Fibroblast of skin of abdomen (primary cell): ENCODE measurements at regions not wholly inside any gene's neighbourhood (a gene's known extent, or its start where the extent isn't known, plus 50 kb on each side); places are given as distances from the start of the nearest gene placed in this dataset.
"Not testable (repeated sequence)": the region's sequence is repeated elsewhere in the genome, so short reads cannot be mapped to it uniquely, and the experiment has no call there.

ENCODE experiments used
- DNase-seq: peaks from one replicate; pipeline ENCODE4 v3.0.0-alpha.2; 2013

GRCh38 chr3:27661797-27662196 is 60.3 kb downstream of the EOMES start:
- DNase-seq, result no peak

DNA sequence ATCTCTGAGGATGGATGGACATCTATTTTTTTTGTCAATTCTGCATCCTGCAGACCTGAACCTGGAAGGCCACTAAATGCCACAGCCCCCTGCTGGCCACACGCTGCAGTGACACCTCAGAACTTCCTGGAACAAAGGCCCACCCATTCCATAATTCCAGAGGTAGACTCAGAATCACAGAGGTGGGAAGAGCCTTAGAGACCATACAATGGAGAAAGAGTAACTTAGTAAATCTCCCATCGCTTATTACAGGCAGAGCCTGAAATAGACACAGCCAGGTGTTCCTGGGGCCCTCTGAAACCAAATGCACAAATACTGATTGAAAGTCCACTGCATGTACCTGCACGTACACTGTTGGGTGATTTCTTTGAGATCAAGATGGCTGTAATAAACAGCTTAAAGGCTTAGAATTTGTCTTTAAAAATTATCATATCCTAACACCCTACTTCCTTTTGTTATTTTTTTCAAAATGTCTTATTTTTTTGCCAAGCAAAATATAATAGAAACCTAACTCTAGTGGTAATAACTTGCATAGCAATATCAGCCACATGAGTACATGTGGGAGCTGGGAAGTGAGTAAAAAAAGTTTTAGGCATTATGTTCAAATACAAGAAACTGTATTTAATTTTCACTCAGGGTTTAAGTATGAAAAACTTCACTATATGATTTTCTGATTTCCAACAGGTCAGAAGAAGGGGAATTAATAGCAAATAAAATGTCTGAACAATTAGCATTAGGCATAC is 62.7 kb downstream of the EOMES start:
- peak; percentile 48 for DNase-seq

DNA sequence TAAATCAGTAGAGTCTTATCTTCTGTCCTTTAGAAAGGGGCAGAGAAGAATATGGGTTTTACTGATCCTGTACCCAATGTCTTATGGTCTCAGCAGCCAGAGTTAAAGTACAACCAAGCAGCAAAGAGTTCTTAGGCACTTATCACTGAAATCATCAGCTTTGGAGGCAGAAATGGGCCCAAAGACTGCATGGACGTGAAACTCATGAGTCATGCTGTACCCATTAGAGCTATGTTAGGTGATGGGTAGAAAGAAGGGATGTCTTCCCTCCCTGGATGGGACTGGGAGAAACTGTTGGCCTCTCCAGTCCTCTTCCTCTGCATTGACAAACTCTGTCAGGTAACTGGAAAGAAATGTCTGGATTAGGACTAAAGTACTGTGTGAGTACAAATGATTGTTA is 63.4 kb downstream of the EOMES start:
- no peak for DNase-seq

DNA sequence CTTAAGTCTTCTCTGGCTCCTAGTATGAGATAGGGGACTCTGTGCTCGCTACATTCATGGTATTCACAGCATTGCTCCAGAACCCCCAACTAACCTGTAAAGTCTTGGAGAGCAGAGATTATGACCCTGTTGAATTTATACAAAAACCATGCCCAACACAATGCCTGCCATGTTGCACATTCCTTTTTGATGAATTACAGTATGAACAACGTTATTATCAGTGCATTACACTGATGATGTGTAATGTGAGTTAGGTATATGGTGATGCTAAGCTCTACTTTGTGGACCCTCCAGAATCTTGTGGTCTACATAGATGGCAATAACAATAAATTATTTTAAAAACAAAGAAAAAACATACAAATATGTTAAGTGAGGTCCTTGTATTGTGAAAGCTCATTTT is 64.3 kb downstream of the EOMES start:
- DNase-seq, result no peak

DNA sequence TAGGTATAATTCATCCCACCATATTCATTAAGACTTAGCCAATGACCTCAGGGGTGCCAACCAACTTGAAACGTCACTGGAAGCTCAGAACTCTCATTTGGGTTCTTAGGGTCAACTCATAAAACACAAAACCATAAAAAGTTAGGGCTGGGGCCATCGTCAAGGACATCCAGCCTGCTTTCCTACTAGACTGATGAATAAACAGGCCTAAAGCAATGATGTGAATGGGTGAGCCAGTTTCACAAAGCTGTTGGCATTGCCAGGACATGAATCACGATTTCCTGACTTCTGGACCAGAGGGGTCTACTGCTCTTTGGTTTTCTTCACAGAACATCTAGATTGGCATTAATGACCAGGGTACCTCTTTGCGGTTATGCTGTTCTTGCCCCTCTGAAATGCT is 64.7 kb downstream of the EOMES start:
- DNase-seq, result no peak

DNA sequence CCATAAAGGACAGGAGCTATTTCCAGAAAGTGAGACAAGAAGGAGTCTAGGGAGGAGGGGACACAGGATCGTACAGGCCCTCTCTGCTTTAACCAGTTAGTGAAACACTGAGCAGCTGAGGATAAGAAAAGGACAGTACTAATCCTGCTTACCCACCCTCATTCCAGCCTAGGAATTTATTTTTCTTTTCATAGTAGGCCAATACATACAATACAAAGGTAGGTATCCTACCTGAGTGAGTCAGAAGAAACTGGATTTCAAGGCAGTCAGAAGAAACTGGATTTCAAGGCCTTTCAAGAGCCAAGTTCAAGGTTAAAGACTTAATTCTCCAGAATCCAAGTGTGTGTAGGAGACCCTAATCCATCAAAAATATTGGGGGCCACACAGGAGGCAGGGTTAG is 65.3 kb downstream of the EOMES start:
- DNase-seq, result no peak

DNA sequence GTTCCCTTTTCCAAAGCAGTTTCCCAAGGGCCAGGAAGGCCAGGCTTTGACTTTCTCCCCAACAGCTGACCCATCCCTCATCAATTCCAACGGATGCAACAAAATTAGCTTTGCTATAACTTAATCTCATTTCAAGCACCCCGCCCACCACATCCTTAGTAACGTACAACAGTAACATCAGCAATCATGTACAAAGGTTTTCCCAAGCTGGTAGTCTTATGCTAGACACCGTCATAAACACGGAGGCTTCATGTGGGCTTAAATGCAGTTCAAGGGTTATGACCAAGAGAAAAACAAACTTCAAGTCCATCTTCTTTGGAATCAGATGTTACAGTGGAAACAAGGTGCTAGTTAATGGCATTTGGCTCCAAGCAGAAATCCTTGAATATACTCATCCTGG is 66.6 kb downstream of the EOMES start:
- DNase-seq, result no peak

DNA sequence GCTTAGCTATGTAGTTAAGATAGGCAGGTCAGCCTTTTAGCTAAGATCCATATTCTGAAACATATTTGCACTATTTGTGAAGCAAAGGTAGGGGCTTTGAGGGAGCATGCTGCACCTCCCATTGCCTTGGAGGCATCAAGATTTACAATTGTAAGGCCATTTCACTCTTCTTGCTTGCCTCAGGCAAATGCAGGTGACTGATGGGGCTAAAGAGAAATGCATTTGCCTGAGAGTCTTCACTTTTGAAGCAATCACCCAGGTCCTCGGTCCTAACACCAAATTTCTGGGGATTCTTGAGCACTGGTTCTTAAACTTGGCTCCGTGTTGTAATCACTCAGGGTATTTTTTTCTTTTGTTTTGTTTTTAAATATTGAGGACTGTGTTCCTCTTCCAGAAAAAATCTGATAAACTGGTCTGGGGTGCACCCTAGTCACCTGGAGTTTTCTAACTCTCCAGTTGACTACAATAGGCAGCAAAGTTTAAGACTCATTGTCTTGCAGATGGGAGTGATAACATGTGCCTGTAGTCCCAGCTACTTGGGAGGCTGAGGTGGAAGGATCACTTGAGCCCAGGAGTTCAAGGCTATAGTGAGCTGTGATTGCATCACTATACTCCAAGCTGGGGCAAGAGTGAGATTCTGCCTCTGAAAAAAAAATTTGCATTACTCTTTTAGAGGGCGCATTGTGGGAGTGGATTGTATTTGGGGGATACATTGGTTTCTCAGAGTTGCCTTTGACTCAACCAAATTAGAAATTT is 68.1 kb downstream of the EOMES start:
- no peak for DNase-seq

DNA sequence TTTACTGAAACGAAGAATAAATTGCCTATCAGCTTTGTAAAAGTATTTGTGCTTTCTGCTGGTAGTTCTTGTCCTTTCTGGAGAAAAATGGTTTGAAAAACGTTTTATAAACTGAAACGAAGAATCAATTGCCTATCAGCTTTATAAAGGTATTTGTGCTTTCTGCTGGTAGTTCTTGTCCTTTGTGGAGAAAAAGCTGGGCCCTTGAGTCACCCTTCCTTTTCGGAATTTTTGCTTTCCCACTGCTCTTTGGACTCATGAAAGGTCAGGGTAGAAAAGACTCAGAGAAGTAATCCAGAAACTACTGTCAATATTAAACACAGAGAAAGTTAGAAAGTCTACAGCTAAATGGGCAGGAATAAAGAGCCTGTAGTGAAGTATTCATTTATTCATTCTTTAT is 72.8 kb downstream of the EOMES start:
- no peak for DNase-seq

- DNase-seq, result no peak
Measured at GRCh38 chr3:27646896-27647295, 75.2 kb downstream of the EOMES start.

GRCh38 chr3:27644941-27645340 is 77.2 kb downstream of the EOMES start:
- DNase-seq, result peak; percentile 57

- peak; percentile 65 for DNase-seq
Measured at GRCh38 chr3:27643355-27643754, 78.8 kb downstream of the EOMES start.

DNA sequence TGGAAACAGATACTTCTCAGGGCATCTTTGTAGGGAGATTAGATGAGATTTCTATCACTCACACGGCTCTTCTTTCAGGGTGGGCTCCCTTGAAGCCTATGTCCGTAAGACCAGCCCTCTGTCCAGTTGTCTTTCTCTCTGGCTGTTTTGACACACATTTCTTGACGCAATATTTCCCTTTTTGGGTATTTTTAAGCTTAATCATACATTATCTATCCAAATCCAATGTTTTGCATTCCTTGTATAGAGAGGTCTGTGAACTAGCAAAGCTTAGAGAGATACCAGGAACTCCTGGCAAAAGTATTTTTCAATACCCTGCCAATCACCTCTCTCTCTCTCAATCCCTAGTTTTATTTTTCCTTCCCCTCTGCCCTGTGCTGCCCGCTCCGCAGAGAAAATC is 79.3 kb downstream of the EOMES start:
- no peak for DNase-seq

DNA sequence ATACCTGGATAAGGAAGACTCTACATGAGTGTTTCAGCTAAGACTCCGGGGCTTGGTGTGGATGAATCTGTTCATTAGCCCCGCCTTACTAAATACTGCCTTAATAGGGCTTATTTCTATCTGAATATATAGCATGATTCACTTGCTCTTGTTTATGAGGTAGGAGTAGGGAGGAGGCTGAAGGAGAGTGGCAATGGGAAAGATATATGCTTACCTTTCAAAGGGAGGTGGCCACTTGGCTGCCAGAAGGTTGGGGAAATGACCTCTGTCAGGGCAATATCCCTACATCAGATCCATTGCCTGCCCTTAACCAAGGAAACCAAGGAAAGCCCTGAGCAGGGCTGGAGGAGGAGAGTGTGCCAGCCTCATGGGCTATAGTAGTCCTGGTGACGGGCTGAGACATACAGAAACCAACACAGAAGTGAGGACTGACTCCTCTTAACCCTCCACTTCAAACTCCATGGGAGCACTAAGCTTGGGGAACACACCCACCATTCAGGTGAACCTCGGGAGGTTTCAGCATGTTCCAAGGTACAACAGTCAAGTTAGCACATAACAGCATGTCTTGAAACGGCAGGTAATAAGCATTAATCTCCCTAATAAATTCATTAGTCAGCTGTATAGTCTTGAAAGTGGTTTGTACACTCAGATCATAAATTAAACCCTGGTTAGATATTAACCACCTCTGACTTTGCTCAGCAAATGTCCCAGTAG is 80.1 kb downstream of the EOMES start:
- DNase-seq, result no peak

- no peak for DNase-seq
Measured at GRCh38 chr3:27641271-27641800, 80.8 kb downstream of the EOMES start.

DNA sequence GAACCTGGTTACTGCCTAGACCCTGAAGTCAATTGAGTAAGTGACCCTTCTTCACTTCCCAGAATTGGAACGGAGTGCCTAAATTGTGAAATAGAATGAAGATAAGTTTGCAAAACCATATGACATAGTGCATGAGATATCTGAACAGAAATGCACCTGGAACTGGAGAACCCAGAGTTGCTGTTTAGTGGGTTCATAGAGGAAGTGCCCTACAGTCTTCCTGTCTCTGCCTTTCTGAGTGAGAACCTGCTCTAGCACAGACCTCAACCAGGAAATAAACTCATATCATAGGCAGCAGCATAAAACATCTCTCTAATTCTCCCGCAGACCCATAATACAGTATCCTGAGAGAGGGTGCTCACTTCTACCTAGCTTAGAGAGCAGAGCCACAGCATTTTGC is 82.9 kb downstream of the EOMES start:
- no peak for DNase-seq

DNA sequence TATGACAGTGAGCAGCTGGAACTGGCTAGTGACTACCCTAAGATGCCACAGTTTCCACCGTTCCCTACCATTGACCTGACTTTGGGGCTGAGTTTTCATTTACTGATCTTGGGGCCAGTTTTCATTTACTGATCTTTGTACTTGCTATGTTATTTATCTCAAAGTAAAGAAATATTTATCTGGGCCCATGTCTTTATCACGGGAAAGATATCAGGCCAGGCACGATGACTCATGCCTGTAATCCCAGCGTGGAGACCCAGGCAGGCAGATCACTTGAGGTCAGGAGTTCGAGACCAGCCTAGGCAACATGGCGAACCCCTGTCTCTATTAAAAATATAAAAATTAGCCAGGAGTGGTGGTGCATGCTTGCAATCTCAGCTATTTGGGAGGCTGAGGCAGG is 83.5 kb downstream of the EOMES start:
- DNase-seq, result no peak

DNA sequence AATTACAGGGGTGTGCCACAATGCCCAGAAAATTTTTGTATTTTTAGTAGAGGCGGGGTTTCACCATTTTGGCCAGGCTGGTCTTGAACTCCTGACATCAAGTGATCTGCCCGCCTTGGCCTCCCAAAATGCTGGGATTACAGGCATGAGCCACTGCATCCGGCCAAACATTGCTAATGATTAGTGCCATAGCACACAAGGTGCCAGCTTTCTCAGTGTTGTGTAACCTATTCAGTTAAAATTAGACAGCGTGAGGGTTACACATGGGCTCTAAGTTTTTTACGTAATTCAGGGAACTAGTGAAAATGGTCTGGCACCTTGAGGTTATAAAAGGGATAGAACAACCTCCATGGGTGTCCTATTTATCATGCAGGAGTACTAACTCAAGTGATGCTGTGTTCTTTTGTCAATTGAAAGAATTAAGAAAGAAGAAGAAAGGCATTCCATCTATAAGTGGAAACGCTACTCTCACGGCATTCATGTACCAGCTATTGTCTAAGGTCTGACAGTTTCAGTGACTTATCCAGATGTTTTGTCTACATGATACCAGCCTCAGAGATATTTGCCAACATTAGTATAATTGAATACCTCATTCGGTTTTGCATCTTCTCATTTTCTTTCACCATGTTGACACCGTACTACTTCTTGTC is 84.7 kb downstream of the EOMES start:
- DNase-seq, result no peak

DNA sequence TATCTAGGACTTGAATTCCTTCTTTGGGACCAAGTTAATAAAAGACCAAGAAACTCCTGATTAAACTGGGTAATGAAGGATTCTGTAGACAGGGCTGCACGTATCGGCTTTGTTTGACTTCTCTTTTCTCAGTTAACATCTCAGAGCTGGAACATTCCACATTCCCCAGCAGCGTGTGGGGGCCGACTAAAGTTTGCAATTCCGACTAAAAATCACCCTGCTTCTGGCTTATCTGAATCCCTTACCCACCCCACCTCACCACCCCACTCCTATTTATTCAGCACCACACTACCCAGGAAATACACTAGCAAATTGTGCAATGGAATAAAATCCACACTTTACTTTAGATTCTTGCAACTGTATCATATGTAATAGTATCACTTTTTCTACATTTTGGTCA is 87.1 kb downstream of the EOMES start:
- DNase-seq, result not testable (repeated sequence)

- DNase-seq, result peak; percentile 60
Measured at GRCh38 chr3:27633224-27633545, 88.9 kb downstream of the EOMES start.

DNA sequence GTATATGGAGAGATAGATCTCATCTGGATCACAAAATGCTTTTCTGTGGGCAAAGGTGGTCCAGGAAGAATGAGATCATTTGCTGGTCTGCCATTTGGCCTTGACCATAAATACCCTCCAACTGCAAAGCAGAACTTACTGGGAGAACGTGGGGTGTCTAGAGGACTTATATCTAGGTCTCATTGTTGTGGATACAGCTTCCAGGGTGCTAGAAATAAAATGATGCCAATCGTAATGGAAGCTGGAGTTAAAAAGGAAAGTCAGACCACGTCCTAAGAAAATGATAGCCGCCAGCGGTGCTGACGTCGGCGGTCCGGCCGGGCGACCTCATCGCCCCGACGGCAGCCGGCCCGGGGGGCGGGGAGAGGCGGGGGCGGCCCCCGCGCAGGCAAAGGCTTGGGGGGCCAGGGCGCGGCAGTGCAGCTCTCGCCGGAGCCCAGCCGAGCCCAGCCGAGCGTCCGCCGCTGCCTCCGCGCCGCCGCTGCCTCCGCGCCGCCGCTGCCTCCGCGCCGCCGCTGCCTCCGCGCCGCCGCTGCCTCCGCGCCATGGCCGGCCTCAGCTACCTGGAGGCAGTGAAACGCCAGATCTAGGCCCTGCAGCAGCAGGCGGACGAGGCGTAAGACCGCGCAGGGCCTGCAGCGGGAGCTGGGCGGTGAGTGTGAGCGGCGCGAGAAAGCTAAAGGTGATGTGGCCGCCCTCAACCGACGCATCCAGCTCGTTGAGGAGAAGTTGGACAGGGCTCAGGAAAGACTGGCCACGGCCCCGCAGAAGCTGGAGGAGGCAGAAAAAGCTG is 89.5 kb downstream of the EOMES start:
- DNase-seq, result peak; percentile 60

- DNase-seq, result peak; percentile 40
Measured at GRCh38 chr3:27630885-27631284, 91.2 kb downstream of the EOMES start.
